GM23248 (cell line): ENCODE measurements at regions not wholly inside any gene's neighbourhood (a gene's known extent, or its start where the extent isn't known, plus 50 kb on each side); places are given as distances from the start of the nearest gene placed in this dataset.

Experiments
- EZH2 ChIP-seq: fragments of 200-600 bp; sonication (generic); IDR thresholded peaks from 2 replicates; pipeline ENCODE4 v1.6.1; 2018; ENCODE audit warnings: antibody characterized with exemption, mild to moderate bottlenecking; ENCODE audit not compliant: insufficient read depth, poor library complexity, severe bottlenecking
- EZH2phosphoT487 ChIP-seq: fragments of 200-600 bp; sonication (generic); IDR thresholded peaks from 2 replicates; pipeline ENCODE4 v1.6.1; 2018; ENCODE audit warnings: antibody characterized with exemption, moderate library complexity, mild to moderate bottlenecking, low read depth; ENCODE audit not compliant: insufficient read depth

DNA sequence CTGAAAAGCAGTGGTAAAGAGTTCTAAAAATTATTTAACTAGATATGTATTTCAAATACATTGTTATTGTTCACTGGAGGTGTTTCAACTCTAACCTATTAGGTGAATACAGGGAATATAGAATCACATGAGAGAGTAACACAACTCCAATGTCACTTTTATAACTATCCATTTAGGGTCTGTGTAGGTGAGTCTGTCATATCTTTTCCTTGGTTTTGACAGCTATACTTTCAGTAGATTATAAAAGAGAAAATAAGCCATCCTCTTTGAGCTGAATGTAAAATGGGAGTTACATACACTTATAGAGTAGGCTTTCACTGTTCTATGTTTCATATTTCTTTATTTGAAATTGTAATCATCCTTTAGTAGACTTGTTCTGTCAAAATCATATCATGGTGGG lies 2321.0 kb downstream of the PCDH9 start:
- TF ChIP-seq EZH2, result no peak
- TF ChIP-seq EZH2phosphoT487, result no peak
